ENCODE measurements at regions not wholly inside any gene's neighbourhood (a gene's known extent, or its start where the extent isn't known, plus 50 kb on each side); places are given as distances from the start of the nearest gene placed in this dataset.

GRCh38 chr2:6589150-6589549, 276.6 kb downstream of the CMPK2 start:
- H3K4me3 ChIP-seq (ENCODE audit: low read depth in 1 of 2, low read length in 2 of 2): no peak overlapping the region
- H3K36me3 ChIP-seq (ENCODE audit: control insufficient read depth in 1 of 2, insufficient read depth in 2 of 2, low read length in 2 of 2): no peaks in the 10 kb centered on the region
- no peak overlapping the region for H3K9ac ChIP-seq (ENCODE audit: low read depth in 1 of 2, low read length in 2 of 2)
- H3K4me1 ChIP-seq (ENCODE audit: control insufficient read depth in 1 of 2, insufficient read depth in 2 of 2, low read length in 2 of 2): no peaks in the 10 kb centered on the region
- H3K27ac ChIP-seq (ENCODE audit: low read depth, low read length): no peak overlapping the region
- H3K9me3 ChIP-seq (ENCODE audit: control insufficient read depth in 1 of 2, low read length in 2 of 2): no peaks in the 10 kb centered on the region
- H3K27me3 ChIP-seq (ENCODE audit: control insufficient read depth in 1 of 2, insufficient read depth in 2 of 2, low read length in 2 of 2): no peaks in the 10 kb centered on the region

- Histone ChIP-seq H3K9me3 (ENCODE audit: control insufficient read depth in 1 of 2, low read length in 2 of 2) (no peaks in the 10 kb centered on the region), H3K27ac (ENCODE audit: low read depth, low read length) (no peak overlapping the region), H3K36me3 (ENCODE audit: control insufficient read depth in 1 of 2, insufficient read depth in 2 of 2, low read length in 2 of 2) (no peaks in the 10 kb centered on the region), H3K4me3 (ENCODE audit: low read depth in 1 of 2, low read length in 2 of 2) (no peak overlapping the region), H3K9ac (ENCODE audit: low read depth in 1 of 2, low read length in 2 of 2) (no peak overlapping the region), H3K4me1 (ENCODE audit: control insufficient read depth in 1 of 2, insufficient read depth in 2 of 2, low read length in 2 of 2) (no peaks in the 10 kb centered on the region), H3K27me3 (ENCODE audit: control insufficient read depth in 1 of 2, insufficient read depth in 2 of 2, low read length in 2 of 2) (no peaks in the 10 kb centered on the region)
Measured at GRCh38 chr2:6590442-6590841, 275.3 kb downstream of the CMPK2 start.

- Histone ChIP-seq H3K36me3 (ENCODE audit: control insufficient read depth in 1 of 2, insufficient read depth in 2 of 2, low read length in 2 of 2) (no peaks in the 10 kb centered on the region), H3K27ac (ENCODE audit: low read depth, low read length) (no peak overlapping the region), H3K9me3 (ENCODE audit: control insufficient read depth in 1 of 2, low read length in 2 of 2) (no peaks in the 10 kb centered on the region), H3K9ac (ENCODE audit: low read depth in 1 of 2, low read length in 2 of 2) (no peak overlapping the region), H3K4me1 (ENCODE audit: control insufficient read depth in 1 of 2, insufficient read depth in 2 of 2, low read length in 2 of 2) (no peaks in the 10 kb centered on the region), H3K27me3 (ENCODE audit: control insufficient read depth in 1 of 2, insufficient read depth in 2 of 2, low read length in 2 of 2) (no peaks in the 10 kb centered on the region), H3K4me3 (ENCODE audit: low read depth in 1 of 2, low read length in 2 of 2) (no peak overlapping the region)
Measured at GRCh38 chr2:6602471-6602870, 263.2 kb downstream of the CMPK2 start.

GRCh38 chr2:6605836-6606505, 259.7 kb downstream of the CMPK2 start:
- H3K4me1 ChIP-seq (ENCODE audit: control insufficient read depth in 1 of 2, insufficient read depth in 2 of 2, low read length in 2 of 2): no peaks in the 10 kb centered on the region
- H3K4me3 ChIP-seq (ENCODE audit: low read depth in 1 of 2, low read length in 2 of 2): no peak overlapping the region
- H3K27me3 ChIP-seq (ENCODE audit: control insufficient read depth in 1 of 2, insufficient read depth in 2 of 2, low read length in 2 of 2): no peaks in the 10 kb centered on the region
- no peaks in the 10 kb centered on the region for H3K9me3 ChIP-seq (ENCODE audit: control insufficient read depth in 1 of 2, low read length in 2 of 2)
- no peak overlapping the region for H3K9ac ChIP-seq (ENCODE audit: low read depth in 1 of 2, low read length in 2 of 2)
- no peaks in the 10 kb centered on the region for H3K36me3 ChIP-seq (ENCODE audit: control insufficient read depth in 1 of 2, insufficient read depth in 2 of 2, low read length in 2 of 2)
- no peak overlapping the region for H3K27ac ChIP-seq (ENCODE audit: low read depth, low read length)

- H3K4me3 ChIP-seq (ENCODE audit: low read depth in 1 of 2, low read length in 2 of 2): no peak overlapping the region
- no peaks in the 10 kb centered on the region for H3K27me3 ChIP-seq (ENCODE audit: control insufficient read depth in 1 of 2, insufficient read depth in 2 of 2, low read length in 2 of 2)
- H3K9ac ChIP-seq (ENCODE audit: low read depth in 1 of 2, low read length in 2 of 2): no peak overlapping the region
- no peaks in the 10 kb centered on the region for H3K4me1 ChIP-seq (ENCODE audit: control insufficient read depth in 1 of 2, insufficient read depth in 2 of 2, low read length in 2 of 2)
- no peak overlapping the region for H3K27ac ChIP-seq (ENCODE audit: low read depth, low read length)
- H3K9me3 ChIP-seq (ENCODE audit: control insufficient read depth in 1 of 2, low read length in 2 of 2): peaks cover 2 to 6% of the 10 kb centered on the region in 2 donors
- no peaks in the 10 kb centered on the region for H3K36me3 ChIP-seq (ENCODE audit: control insufficient read depth in 1 of 2, insufficient read depth in 2 of 2, low read length in 2 of 2)
Measured at GRCh38 chr2:6617794-6618193, 247.9 kb downstream of the CMPK2 start.

GRCh38 chr2:6618201-6618600, 247.5 kb downstream of the CMPK2 start:
- no peaks in the 10 kb centered on the region for H3K4me1 ChIP-seq (ENCODE audit: control insufficient read depth in 1 of 2, insufficient read depth in 2 of 2, low read length in 2 of 2)
- H3K27me3 ChIP-seq (ENCODE audit: control insufficient read depth in 1 of 2, insufficient read depth in 2 of 2, low read length in 2 of 2): no peaks in the 10 kb centered on the region
- peaks cover 0 to 4% of the 10 kb centered on the region in 2 donors for H3K9me3 ChIP-seq (ENCODE audit: control insufficient read depth in 1 of 2, low read length in 2 of 2)
- H3K9ac ChIP-seq (ENCODE audit: low read depth in 1 of 2, low read length in 2 of 2): no peak overlapping the region
- H3K36me3 ChIP-seq (ENCODE audit: control insufficient read depth in 1 of 2, insufficient read depth in 2 of 2, low read length in 2 of 2): no peaks in the 10 kb centered on the region
- H3K27ac ChIP-seq (ENCODE audit: low read depth, low read length): no peak overlapping the region
- H3K4me3 ChIP-seq (ENCODE audit: low read depth in 1 of 2, low read length in 2 of 2): no peak overlapping the region

- H3K4me3 ChIP-seq (ENCODE audit: low read depth in 1 of 2, low read length in 2 of 2): no peak overlapping the region
- no peak overlapping the region for H3K27ac ChIP-seq (ENCODE audit: low read depth, low read length)
- no peaks in the 10 kb centered on the region for H3K4me1 ChIP-seq (ENCODE audit: control insufficient read depth in 1 of 2, insufficient read depth in 2 of 2, low read length in 2 of 2)
- no peaks in the 10 kb centered on the region for H3K27me3 ChIP-seq (ENCODE audit: control insufficient read depth in 1 of 2, insufficient read depth in 2 of 2, low read length in 2 of 2)
- H3K9ac ChIP-seq (ENCODE audit: low read depth in 1 of 2, low read length in 2 of 2): no peak overlapping the region
- no peaks in the 10 kb centered on the region for H3K36me3 ChIP-seq (ENCODE audit: control insufficient read depth in 1 of 2, insufficient read depth in 2 of 2, low read length in 2 of 2)
- no peaks in the 10 kb centered on the region for H3K9me3 ChIP-seq (ENCODE audit: control insufficient read depth in 1 of 2, low read length in 2 of 2)
Measured at GRCh38 chr2:6623746-6624145, 242.0 kb downstream of the CMPK2 start.

- no peak overlapping the region for H3K9ac ChIP-seq (ENCODE audit: low read depth in 1 of 2, low read length in 2 of 2)
- H3K27me3 ChIP-seq (ENCODE audit: control insufficient read depth in 1 of 2, insufficient read depth in 2 of 2, low read length in 2 of 2): no peaks in the 10 kb centered on the region
- no peaks in the 10 kb centered on the region for H3K9me3 ChIP-seq (ENCODE audit: control insufficient read depth in 1 of 2, low read length in 2 of 2)
- no peak overlapping the region for H3K27ac ChIP-seq (ENCODE audit: low read depth, low read length)
- H3K4me1 ChIP-seq (ENCODE audit: control insufficient read depth in 1 of 2, insufficient read depth in 2 of 2, low read length in 2 of 2): no peaks in the 10 kb centered on the region
- no peaks in the 10 kb centered on the region for H3K36me3 ChIP-seq (ENCODE audit: control insufficient read depth in 1 of 2, insufficient read depth in 2 of 2, low read length in 2 of 2)
- no peak overlapping the region for H3K4me3 ChIP-seq (ENCODE audit: low read depth in 1 of 2, low read length in 2 of 2)
Measured at GRCh38 chr2:6626401-6627012, 239.2 kb downstream of the CMPK2 start.

GRCh38 chr2:6627316-6627715, 238.4 kb downstream of the CMPK2 start:
- H3K4me3 ChIP-seq (ENCODE audit: low read depth in 1 of 2, low read length in 2 of 2): no peak overlapping the region
- H3K27ac ChIP-seq (ENCODE audit: low read depth, low read length): no peak overlapping the region
- H3K27me3 ChIP-seq (ENCODE audit: control insufficient read depth in 1 of 2, insufficient read depth in 2 of 2, low read length in 2 of 2): no peaks in the 10 kb centered on the region
- H3K9ac ChIP-seq (ENCODE audit: low read depth in 1 of 2, low read length in 2 of 2): no peak overlapping the region
- no peaks in the 10 kb centered on the region for H3K4me1 ChIP-seq (ENCODE audit: control insufficient read depth in 1 of 2, insufficient read depth in 2 of 2, low read length in 2 of 2)
- no peaks in the 10 kb centered on the region for H3K36me3 ChIP-seq (ENCODE audit: control insufficient read depth in 1 of 2, insufficient read depth in 2 of 2, low read length in 2 of 2)
- H3K9me3 ChIP-seq (ENCODE audit: control insufficient read depth in 1 of 2, low read length in 2 of 2): no peaks in the 10 kb centered on the region

- no peaks in the 10 kb centered on the region for H3K4me1 ChIP-seq (ENCODE audit: control insufficient read depth in 1 of 2, insufficient read depth in 2 of 2, low read length in 2 of 2)
- no peaks in the 10 kb centered on the region for H3K27me3 ChIP-seq (ENCODE audit: control insufficient read depth in 1 of 2, insufficient read depth in 2 of 2, low read length in 2 of 2)
- no peak overlapping the region for H3K4me3 ChIP-seq (ENCODE audit: low read depth in 1 of 2, low read length in 2 of 2)
- no peaks in the 10 kb centered on the region for H3K9me3 ChIP-seq (ENCODE audit: control insufficient read depth in 1 of 2, low read length in 2 of 2)
- no peak overlapping the region for H3K27ac ChIP-seq (ENCODE audit: low read depth, low read length)
- no peak overlapping the region for H3K9ac ChIP-seq (ENCODE audit: low read depth in 1 of 2, low read length in 2 of 2)
- H3K36me3 ChIP-seq (ENCODE audit: control insufficient read depth in 1 of 2, insufficient read depth in 2 of 2, low read length in 2 of 2): no peaks in the 10 kb centered on the region
Measured at GRCh38 chr2:6630209-6630608, 235.5 kb downstream of the CMPK2 start.

All from duodenal mucosa (tissue), 2 donors.